ENCODE measurements at regions not wholly inside any gene's neighbourhood (a gene's known extent, or its start where the extent isn't known, plus 50 kb on each side); places are given as distances from the start of the nearest gene placed in this dataset.

DNA sequence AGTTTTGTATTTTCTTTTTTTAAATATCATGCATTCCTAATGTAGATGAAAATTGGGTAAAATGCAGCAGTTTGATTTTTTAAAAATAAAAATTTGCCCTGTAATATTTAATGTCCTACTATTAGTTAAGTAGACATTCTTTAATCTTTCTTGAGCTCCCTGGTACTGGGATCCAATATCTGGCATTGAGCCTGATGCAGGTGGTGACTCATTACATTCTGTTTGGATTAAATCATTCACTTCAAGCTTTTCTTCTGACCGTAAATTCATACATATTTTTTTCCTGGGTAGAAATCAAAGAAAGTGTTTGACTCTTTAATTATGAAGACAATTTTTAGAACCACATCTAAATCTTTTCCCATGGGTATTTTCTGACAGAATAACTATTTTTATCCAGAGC lies 768.8 kb upstream of the SLC35B3 start:
- DNase-seq (ENCODE audit: low spot score): no peak

GRCh38 chr6:9200712-9201111 lies 765.4 kb upstream of the SLC35B3 start:
- DNase-seq (ENCODE audit: low spot score): no peak

DNA sequence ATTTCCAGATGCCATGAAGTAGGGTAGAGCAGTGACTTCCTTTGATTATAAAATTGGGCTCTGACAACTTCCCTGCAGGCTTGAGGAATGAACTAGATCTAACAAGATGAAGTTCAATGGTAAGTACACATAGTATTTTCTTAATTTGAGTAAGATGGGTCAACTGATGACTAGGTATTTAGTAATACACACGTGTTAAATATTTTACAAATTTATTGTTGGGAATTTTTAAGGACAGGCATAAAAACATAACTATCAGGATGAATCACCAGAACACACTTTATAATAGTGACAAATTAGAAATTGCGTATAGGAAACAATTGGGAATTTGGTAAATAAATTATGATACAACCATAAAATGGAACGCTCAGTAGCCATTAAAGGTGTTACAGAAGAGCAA lies 762.4 kb upstream of the SLC35B3 start:
- DNase-seq (ENCODE audit: low spot score): no peak

GRCh38 chr6:9195322-9195721 lies 760.0 kb upstream of the SLC35B3 start:
- no peak for DNase-seq (ENCODE audit: low spot score)

- no peak for DNase-seq (ENCODE audit: low spot score)
Measured at GRCh38 chr6:9192405-9192909, 757.1 kb upstream of the SLC35B3 start.

GRCh38 chr6:9186148-9186547 lies 750.8 kb upstream of the SLC35B3 start:
- DNase-seq (ENCODE audit: low spot score): no peak

GRCh38 chr6:9178071-9178470 lies 742.7 kb upstream of the SLC35B3 start:
- no peak for DNase-seq (ENCODE audit: low spot score)

- no peak for DNase-seq (ENCODE audit: low spot score)
Measured at GRCh38 chr6:9173229-9173628, 737.9 kb upstream of the SLC35B3 start.

DNA sequence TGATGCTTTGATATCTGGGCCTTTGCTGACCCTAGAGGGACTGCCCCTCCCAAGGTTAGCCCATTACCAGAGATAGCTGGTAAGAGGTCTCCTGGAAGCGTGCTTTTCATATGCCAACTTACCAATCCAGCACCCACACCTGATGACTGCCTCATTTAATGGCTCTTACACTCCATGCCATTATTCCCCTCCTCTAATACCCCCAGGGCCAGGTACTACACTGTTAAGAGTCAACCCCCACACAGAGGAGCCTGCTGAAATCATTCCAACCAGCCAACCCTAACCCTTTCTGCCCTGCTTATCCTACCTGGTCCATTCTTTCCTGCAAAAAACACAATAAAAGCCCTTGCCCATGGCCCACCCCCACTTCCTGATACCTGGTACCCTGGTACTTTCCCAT lies 736.8 kb upstream of the SLC35B3 start:
- DNase-seq (ENCODE audit: low spot score): no peak

DNA sequence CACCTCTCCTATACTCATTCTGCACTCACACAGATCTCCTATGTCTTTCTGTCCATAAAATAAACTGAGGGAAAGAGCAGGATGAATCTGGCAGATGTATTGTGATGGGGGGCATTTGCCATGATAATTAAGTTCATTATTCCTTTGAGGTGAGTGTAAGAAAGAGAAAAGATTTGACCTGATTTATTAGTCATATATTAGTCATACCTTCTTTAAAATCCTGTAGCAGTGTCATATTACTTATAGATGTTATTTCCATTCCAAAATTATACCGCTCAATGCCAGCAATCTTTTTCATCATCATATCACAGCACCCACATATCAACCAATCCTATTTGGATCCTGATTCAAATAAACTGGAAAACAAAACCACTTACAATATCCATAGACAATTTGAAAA lies 733.3 kb upstream of the SLC35B3 start:
- DNase-seq (ENCODE audit: low spot score): no peak

- no peak for DNase-seq (ENCODE audit: low spot score)
Measured at GRCh38 chr6:9161731-9162130, 726.4 kb upstream of the SLC35B3 start.

- no peak for DNase-seq (ENCODE audit: low spot score)
Measured at GRCh38 chr6:9159051-9159450, 723.7 kb upstream of the SLC35B3 start.

DNA sequence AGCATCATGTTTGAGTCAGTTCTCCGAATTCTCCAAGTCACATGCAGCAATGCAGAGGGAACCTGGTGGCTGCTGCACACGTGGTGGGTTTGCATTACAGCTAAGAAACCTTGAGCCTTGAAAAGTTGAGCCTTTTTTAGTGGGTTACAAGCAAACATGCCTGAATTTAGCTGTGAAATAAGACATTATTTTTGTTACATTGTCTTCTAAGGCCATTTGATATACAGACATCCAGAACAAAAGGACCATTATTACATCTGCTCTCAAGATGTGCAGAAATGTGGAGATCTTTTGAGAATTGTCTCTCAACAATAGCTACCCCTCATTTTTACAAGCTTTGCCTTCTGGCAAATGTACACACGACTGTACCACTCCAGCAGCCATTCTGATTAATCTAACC lies 720.5 kb upstream of the SLC35B3 start:
- no peak for DNase-seq (ENCODE audit: low spot score)

- DNase-seq (ENCODE audit: low spot score): no peak
Measured at GRCh38 chr6:9143140-9143539, 707.8 kb upstream of the SLC35B3 start.

- peak; percentile 10 for DNase-seq (ENCODE audit: low spot score)
Measured at GRCh38 chr6:9140951-9141460, 705.7 kb upstream of the SLC35B3 start.

- peak; percentile 43 for DNase-seq (ENCODE audit: low spot score)
Measured at GRCh38 chr6:9140172-9140571, 704.8 kb upstream of the SLC35B3 start.

DNA sequence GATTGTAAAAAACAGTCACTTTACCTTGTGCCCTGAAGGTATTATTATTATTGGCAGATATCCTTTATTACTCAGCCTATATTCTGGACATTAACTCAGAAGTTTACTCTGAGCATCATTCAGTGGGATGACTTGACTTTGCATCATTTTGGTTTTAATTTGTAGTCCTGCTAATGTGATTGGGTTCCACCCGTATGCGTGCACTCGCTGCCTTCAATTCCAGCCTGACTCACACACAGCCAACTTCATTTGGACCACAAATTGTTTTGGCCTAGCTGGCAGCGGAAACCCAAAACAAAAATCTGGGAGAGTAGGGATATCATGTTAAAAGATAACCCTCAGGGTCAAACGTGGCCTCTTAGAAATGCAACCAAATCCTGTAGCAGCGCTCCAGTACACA lies 704.4 kb upstream of the SLC35B3 start:
- peak; percentile 5 for DNase-seq (ENCODE audit: low spot score)

DNA sequence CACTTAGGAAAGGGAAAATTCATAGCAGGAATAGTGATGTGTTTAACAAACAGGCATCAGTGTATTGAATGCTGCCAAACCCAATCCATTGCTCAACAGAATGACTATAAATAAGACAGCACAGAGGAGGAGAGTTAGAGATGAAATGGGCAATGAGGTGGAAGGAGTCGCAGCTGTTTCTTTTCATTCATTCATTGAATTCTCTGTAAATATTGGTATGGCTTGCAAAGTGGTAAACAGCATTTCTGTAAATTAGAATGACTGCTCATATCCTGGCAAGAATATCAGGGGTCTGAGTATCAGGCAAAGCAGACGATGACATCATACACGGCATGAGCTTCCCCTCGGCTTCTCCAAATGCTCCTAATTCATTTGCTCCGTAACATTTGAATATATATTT lies 703.6 kb upstream of the SLC35B3 start:
- no peak for DNase-seq (ENCODE audit: low spot score)

DNA sequence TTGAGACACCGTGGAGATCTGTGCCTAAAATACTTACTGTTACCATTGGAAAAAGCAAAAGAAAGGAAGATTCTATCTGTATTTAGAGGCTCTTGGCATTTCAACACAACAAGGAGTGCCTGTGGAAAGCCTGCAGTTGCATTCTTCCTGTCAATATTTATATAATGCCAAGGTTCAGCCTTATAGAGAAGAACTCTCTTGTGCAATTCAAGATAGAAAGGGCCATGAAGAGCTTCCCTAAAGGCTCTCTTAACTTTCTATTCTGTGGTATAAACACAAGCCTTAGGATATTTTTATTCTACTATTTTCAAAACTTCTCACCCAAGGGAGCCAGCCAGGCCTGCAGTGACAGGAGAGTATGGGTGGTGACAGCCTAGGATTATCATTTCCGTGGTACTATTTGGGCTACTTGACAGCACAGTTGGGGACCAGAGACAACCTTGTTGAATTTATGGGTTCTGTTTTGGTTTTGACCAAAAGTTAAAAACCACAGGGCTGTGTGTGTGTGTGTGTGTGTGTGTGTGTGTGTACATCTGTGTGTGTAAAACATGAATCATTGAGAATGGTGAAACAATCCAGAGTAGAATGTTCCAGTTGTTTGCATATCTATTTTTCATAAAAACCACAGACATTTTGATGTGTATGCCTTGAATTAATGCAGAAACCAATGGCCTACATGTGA lies 700.9 kb upstream of the SLC35B3 start:
- DNase-seq (ENCODE audit: low spot score): no peak

GRCh38 chr6:9131616-9132015 lies 696.3 kb upstream of the SLC35B3 start:
- DNase-seq (ENCODE audit: low spot score): peak; percentile 15

DNA sequence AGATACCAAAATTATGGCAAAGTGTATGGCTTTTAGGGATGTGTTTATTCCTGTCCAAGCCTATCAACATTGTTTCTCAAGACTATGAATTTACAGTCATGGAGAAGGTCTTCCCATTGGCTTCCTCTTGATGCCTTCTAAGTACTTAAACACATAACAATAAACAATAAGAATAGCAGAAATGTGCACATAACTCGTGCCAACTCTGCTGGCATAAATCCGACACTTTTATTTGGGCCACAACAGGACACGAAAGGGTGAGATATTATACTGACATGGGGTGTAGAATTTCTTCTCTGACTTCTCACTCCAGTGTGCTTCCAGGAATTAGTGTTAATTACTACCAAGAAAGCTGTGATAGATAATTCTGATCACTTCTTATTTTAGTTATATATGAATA lies 695.9 kb upstream of the SLC35B3 start:
- DNase-seq (ENCODE audit: low spot score): no peak

DNA sequence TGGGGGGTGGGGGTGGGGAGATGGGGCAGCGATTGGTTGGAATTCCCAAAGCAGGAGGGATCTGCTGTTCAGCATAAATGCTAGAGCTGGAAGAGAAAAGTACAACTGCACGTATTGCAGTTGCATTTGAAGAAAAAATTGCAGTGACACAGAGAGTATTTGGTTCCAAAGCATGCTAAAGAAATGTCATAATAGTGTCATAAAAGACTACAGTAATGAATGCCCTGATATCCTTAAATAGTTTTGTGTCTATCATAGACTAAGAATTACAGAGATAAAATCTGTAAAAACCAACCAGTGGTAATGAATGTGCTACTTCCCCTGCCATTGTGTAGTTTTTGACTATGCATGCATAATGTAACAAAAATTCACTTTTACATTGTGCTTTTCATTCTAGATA lies 693.6 kb upstream of the SLC35B3 start:
- DNase-seq (ENCODE audit: low spot score): no peak

DNA sequence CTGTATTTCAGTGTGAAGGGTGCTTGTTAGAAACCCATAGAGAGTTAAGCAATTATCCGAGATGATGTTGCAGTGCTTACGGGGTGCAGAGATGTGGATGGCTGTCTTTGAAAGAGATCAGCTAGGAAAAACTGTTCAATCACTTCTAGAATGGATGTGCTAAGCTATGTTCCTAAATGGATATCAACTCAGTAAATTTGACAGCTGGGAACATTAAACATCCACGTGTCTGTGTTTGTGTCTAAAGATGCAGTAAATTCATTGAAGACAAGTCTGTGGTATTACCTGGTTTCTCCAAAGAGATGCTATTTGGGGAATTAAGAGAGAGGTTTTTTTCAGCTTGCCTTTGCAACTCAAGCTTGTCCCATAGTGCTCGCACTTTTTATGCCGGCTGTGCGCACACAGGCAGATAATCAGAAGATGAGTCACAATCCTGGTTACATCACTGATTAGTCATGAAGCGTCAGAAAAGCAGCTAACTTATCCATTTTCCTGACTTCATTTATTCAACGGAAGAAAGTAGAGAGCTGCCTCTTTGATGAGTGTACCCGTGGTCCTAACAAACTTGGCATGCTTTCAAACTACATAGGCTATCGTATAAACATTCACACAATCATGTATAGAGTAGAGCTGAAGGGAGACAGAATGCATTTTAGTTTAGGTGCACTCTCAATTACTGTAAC lies 691.7 kb upstream of the SLC35B3 start:
- DNase-seq (ENCODE audit: low spot score): peak; percentile 16
